Astrocyte (in vitro differentiated cells and primary cell): ENCODE measurements at regions not wholly inside any gene's neighbourhood (a gene's known extent, or its start where the extent isn't known, plus 50 kb on each side); places are given as distances from the start of the nearest gene placed in this dataset.

Source experiments
- DNase-seq: peaks from one replicate; pipeline ENCODE4 v3.0.0-alpha.2; 2010; ENCODE audit warnings: low read depth
- FAIRE-seq: peaks from 2 replicates; lab custom pipeline; 2011; peaks lifted over from hg19 to GRCh38; lab: Jason Lieb, UNC
- H2AFZ ChIP-seq: 2 replicates; pipeline ENCODE4 v1.6.0; 2012; ENCODE audit warnings: low read depth, low read length, inconsistent platforms
- H3K27ac ChIP-seq: 2 replicates; pipeline ENCODE4 v1.5.1; 2011; ENCODE audit warnings: low read depth, low read length, inconsistent platforms
- H3K27me3 ChIP-seq: 2 replicates; pipeline ENCODE4 v1.6.0; 2011; ENCODE audit warnings: low read length, inconsistent platforms; ENCODE audit not compliant: insufficient read depth
- H3K36me3 ChIP-seq: 2 replicates; pipeline ENCODE4 v1.5.1; 2011; ENCODE audit warnings: low read length, inconsistent platforms; ENCODE audit not compliant: insufficient read depth
- H3K4me1 ChIP-seq: 2 replicates; pipeline ENCODE4 v1.5.1; 2011; ENCODE audit warnings: low read length, inconsistent platforms; ENCODE audit not compliant: insufficient read depth
- H3K4me2 ChIP-seq: 2 replicates; pipeline ENCODE4 v1.6.0; 2012; ENCODE audit warnings: low read length, inconsistent platforms
- H3K4me3 ChIP-seq: 2 replicates; pipeline ENCODE4 v1.5.1; 2011; ENCODE audit warnings: low read depth, mild to moderate bottlenecking, low read length, inconsistent platforms; ENCODE audit not compliant: insufficient read depth
- H3K79me2 ChIP-seq: 2 replicates; pipeline ENCODE4 v1.6.0; 2012; ENCODE audit warnings: mild to moderate bottlenecking, low read length, inconsistent platforms; ENCODE audit not compliant: insufficient read depth
- H3K9ac ChIP-seq: 2 replicates; pipeline ENCODE4 v1.6.0; 2012; ENCODE audit warnings: mild to moderate bottlenecking, low read length, inconsistent platforms
- H3K9me3 ChIP-seq: 2 replicates; pipeline ENCODE4 v1.5.1; 2012; ENCODE audit warnings: low read depth, mild to moderate bottlenecking, low read length, inconsistent platforms; ENCODE audit not compliant: insufficient read depth
- H4K20me1 ChIP-seq: 2 replicates; pipeline ENCODE4 v1.6.0; 2012; ENCODE audit warnings: low read length, inconsistent platforms; ENCODE audit not compliant: insufficient read depth
- H3K27ac Mint-ChIP-seq: one replicate; pipeline ENCODE4 v1.8.0; 2021; ENCODE audit warnings: mild to moderate bottlenecking, mixed read lengths; ENCODE audit not compliant: unreplicated experiment
- H3K27me3 Mint-ChIP-seq: one replicate; pipeline ENCODE4 v1.8.0; 2021; ENCODE audit warnings: low read depth, mixed read lengths; ENCODE audit not compliant: unreplicated experiment
- H3K36me3 Mint-ChIP-seq: one replicate; pipeline ENCODE4 v1.8.0; 2021; ENCODE audit warnings: low read depth, mixed read lengths; ENCODE audit not compliant: unreplicated experiment
- H3K4me1 Mint-ChIP-seq: one replicate; pipeline ENCODE4 v1.8.0; 2021; ENCODE audit warnings: low read depth, mixed read lengths; ENCODE audit not compliant: unreplicated experiment
- H3K4me3 Mint-ChIP-seq: one replicate; pipeline ENCODE4 v1.8.0; 2021; ENCODE audit warnings: mild to moderate bottlenecking, moderate library complexity, mixed read lengths; ENCODE audit not compliant: unreplicated experiment
- H3K9me3 Mint-ChIP-seq: one replicate; pipeline ENCODE4 v1.8.0; 2021; ENCODE audit warnings: mild to moderate bottlenecking, mixed read lengths; ENCODE audit not compliant: unreplicated experiment
- CTCF ChIP-seq: IDR thresholded peaks from 2 replicates; pipeline ENCODE4 v1.5.1; 2011; ENCODE audit warnings: low read depth, mild to moderate bottlenecking, inconsistent platforms, low read length, moderate library complexity; ENCODE audit not compliant: insufficient read depth
- EZH2 ChIP-seq: IDR thresholded peaks from 2 replicates; pipeline ENCODE4 v1.6.1; 2012; ENCODE audit warnings: mild to moderate bottlenecking, low read length, inconsistent platforms; ENCODE audit not compliant: insufficient read depth

GRCh38 chr2:85961754-85962153 lies 73.0 kb upstream of the ST3GAL5 start:
- no peak overlapping the region for H3K4me2 ChIP-seq
- no peak overlapping the region for H3K4me3 ChIP-seq
- H3K36me3 Mint-ChIP-seq: no peaks in the 10 kb centered on the region
- H2AFZ ChIP-seq: no peak overlapping the region
- H3K27me3 ChIP-seq: no peaks in the 10 kb centered on the region
- no peak overlapping the region for H3K27ac ChIP-seq
- H3K9ac ChIP-seq: no peak overlapping the region
- peaks cover 11% of the 10 kb centered on the region for H3K9me3 ChIP-seq
- no peak overlapping the region for H3K27ac Mint-ChIP-seq
- H3K4me1 ChIP-seq: no peaks in the 10 kb centered on the region
- H3K79me2 ChIP-seq: no peaks in the 10 kb centered on the region
- FAIRE-seq (no peak), DNase-seq (no peak)
- no peaks in the 10 kb centered on the region for H3K36me3 ChIP-seq
- TF ChIP-seq EZH2 (no peak), CTCF (no peak)
- peaks cover 6% of the 10 kb centered on the region for H3K4me1 Mint-ChIP-seq
- H4K20me1 ChIP-seq: no peaks in the 10 kb centered on the region
- no peak overlapping the region for H3K4me3 Mint-ChIP-seq
- peaks cover 16% of the 10 kb centered on the region for H3K9me3 Mint-ChIP-seq
- H3K27me3 Mint-ChIP-seq: peaks cover 8% of the 10 kb centered on the region

- H3K4me2 ChIP-seq: no peak overlapping the region
- TF ChIP-seq EZH2 (no peak), CTCF (no peak)
- H3K36me3 Mint-ChIP-seq: no peaks in the 10 kb centered on the region
- H3K27ac Mint-ChIP-seq: no peak overlapping the region
- H3K27me3 Mint-ChIP-seq: peaks cover 3% of the 10 kb centered on the region
- H3K36me3 ChIP-seq: no peaks in the 10 kb centered on the region
- FAIRE-seq: no peak
- H3K4me1 Mint-ChIP-seq: peaks cover 6% of the 10 kb centered on the region
- DNase-seq: no peak
- H3K9ac ChIP-seq: no peak overlapping the region
- no peak overlapping the region for H3K4me3 Mint-ChIP-seq
- no peak overlapping the region for H2AFZ ChIP-seq
- peaks cover 11% of the 10 kb centered on the region for H3K9me3 ChIP-seq
- H4K20me1 ChIP-seq: no peaks in the 10 kb centered on the region
- H3K4me1 ChIP-seq: no peaks in the 10 kb centered on the region
- no peaks in the 10 kb centered on the region for H3K79me2 ChIP-seq
- H3K27me3 ChIP-seq: no peaks in the 10 kb centered on the region
- H3K27ac ChIP-seq: no peak overlapping the region
- peaks cover 11% of the 10 kb centered on the region for H3K9me3 Mint-ChIP-seq
- no peak overlapping the region for H3K4me3 ChIP-seq
Measured at GRCh38 chr2:85961053-85961452, 72.3 kb upstream of the ST3GAL5 start.

- H3K4me1 Mint-ChIP-seq: peaks cover 6% of the 10 kb centered on the region
- Histone ChIP-seq H2AFZ (no peak overlapping the region), H3K27ac (no peak overlapping the region), H3K36me3 (no peaks in the 10 kb centered on the region), H3K9me3 (peaks cover 11% of the 10 kb centered on the region), H3K9ac (no peak overlapping the region), H3K79me2 (no peaks in the 10 kb centered on the region), H3K27me3 (no peaks in the 10 kb centered on the region), H4K20me1 (no peaks in the 10 kb centered on the region), H3K4me1 (no peaks in the 10 kb centered on the region), H3K4me2 (no peak overlapping the region), H3K4me3 (no peak overlapping the region)
- H3K9me3 Mint-ChIP-seq: peaks cover 11% of the 10 kb centered on the region
- peaks cover 3% of the 10 kb centered on the region for H3K27me3 Mint-ChIP-seq
- no peak overlapping the region for H3K4me3 Mint-ChIP-seq
- DNase-seq (no peak), FAIRE-seq (no peak)
- H3K36me3 Mint-ChIP-seq: no peaks in the 10 kb centered on the region
- TF ChIP-seq CTCF: no peak
- TF ChIP-seq EZH2: no peak
- no peak overlapping the region for H3K27ac Mint-ChIP-seq
Measured at GRCh38 chr2:85959826-85960225, 71.0 kb upstream of the ST3GAL5 start.
